ENCODE measurements at regions not wholly inside any gene's neighbourhood (a gene's known extent, or its start where the extent isn't known, plus 50 kb on each side); places are given as distances from the start of the nearest gene placed in this dataset.

GRCh38 chr7:106392590-106392989 lies 107.8 kb upstream of the NAMPT start:
- WGBS, 2 experiments (ENCODE audit: insufficient coverage in 2 of 2) = 83% methylated on average over 1 of the region's 2 CpGs; no CpG with 5 or more reads in 1 of the 2 experiments
- Histone ChIP-seq H3K36me3 (ENCODE audit: control insufficient read depth, insufficient read depth, low read length) (no peaks in the 10 kb centered on the region), H3K9me3 (ENCODE audit: control insufficient read depth, low read length) (no peaks in the 10 kb centered on the region), H3K27ac (ENCODE audit: low read depth, low read length, severe bottlenecking) (no peak overlapping the region), H3K4me3 (ENCODE audit: extremely low read depth, insufficient read depth, low read length, poor library complexity, severe bottlenecking) (no peak overlapping the region), H3K4me1 (ENCODE audit: control insufficient read depth, insufficient read depth, low read length, poor library complexity, severe bottlenecking) (no peaks in the 10 kb centered on the region)

DNA sequence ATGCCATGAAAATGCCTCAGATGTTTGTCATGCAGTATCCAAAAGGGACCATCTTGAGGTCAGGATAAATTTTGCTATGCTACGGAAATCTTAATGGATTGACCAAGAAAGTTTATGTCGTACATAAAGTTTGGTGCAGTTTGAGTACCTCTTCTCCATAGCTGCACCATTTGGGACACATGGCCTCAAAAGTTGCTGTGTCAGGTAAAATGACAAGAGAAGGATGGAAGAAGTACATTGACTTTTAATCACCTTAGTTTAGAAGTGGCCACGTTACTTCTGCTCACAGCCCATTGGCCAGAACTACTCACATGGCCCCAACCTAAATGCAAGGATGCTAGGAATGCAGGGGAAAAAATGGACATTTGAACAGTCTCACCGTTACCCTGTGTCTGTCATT lies 107.4 kb upstream of the NAMPT start:
- Histone ChIP-seq H3K27ac (ENCODE audit: low read depth, low read length, severe bottlenecking) (no peak overlapping the region), H3K36me3 (ENCODE audit: control insufficient read depth, insufficient read depth, low read length) (no peaks in the 10 kb centered on the region), H3K9me3 (ENCODE audit: control insufficient read depth, low read length) (no peaks in the 10 kb centered on the region), H3K4me3 (ENCODE audit: extremely low read depth, insufficient read depth, low read length, poor library complexity, severe bottlenecking) (no peak overlapping the region), H3K4me1 (ENCODE audit: control insufficient read depth, insufficient read depth, low read length, poor library complexity, severe bottlenecking) (no peaks in the 10 kb centered on the region)
- WGBS, 2 experiments (ENCODE audit: insufficient coverage in 2 of 2) = 95 to 96% methylated on average over 3 of the region's 4 CpGs

GRCh38 chr7:106386958-106387357 lies 102.2 kb upstream of the NAMPT start:
- WGBS, 2 experiments (ENCODE audit: insufficient coverage in 2 of 2) = 93 to 100% methylated on average over 3 of the region's 5 CpGs

GRCh38 chr7:106384373-106384772 lies 99.6 kb upstream of the NAMPT start:
- no peak overlapping the region for H3K27ac ChIP-seq (ENCODE audit: low read depth, low read length, severe bottlenecking)
- H3K9me3 ChIP-seq (ENCODE audit: control insufficient read depth, low read length) = no peaks in the 10 kb centered on the region
- H3K4me1 ChIP-seq (ENCODE audit: control insufficient read depth, insufficient read depth, low read length, poor library complexity, severe bottlenecking) = no peaks in the 10 kb centered on the region
- no peak overlapping the region for H3K4me3 ChIP-seq (ENCODE audit: extremely low read depth, insufficient read depth, low read length, poor library complexity, severe bottlenecking)
- no peaks in the 10 kb centered on the region for H3K36me3 ChIP-seq (ENCODE audit: control insufficient read depth, insufficient read depth, low read length)

More at GRCh38 chr7:106386958-106387357, 102.2 kb upstream of the NAMPT start:
- H3K27ac ChIP-seq (ENCODE audit: low read depth, low read length, severe bottlenecking) = no peak overlapping the region
- H3K36me3 ChIP-seq (ENCODE audit: control insufficient read depth, insufficient read depth, low read length) = no peaks in the 10 kb centered on the region
- no peak overlapping the region for H3K4me3 ChIP-seq (ENCODE audit: extremely low read depth, insufficient read depth, low read length, poor library complexity, severe bottlenecking)
- no peaks in the 10 kb centered on the region for H3K4me1 ChIP-seq (ENCODE audit: control insufficient read depth, insufficient read depth, low read length, poor library complexity, severe bottlenecking)
- H3K9me3 ChIP-seq (ENCODE audit: control insufficient read depth, low read length) = no peaks in the 10 kb centered on the region

GRCh38 chr7:106382929-106383328 lies 98.1 kb upstream of the NAMPT start:
- no peaks in the 10 kb centered on the region for H3K9me3 ChIP-seq (ENCODE audit: control insufficient read depth, low read length)
- no peak overlapping the region for H3K4me3 ChIP-seq (ENCODE audit: extremely low read depth, insufficient read depth, low read length, poor library complexity, severe bottlenecking)
- WGBS, 2 experiments (ENCODE audit: insufficient coverage in 2 of 2) = 82 to 100% methylated on average over 1 of the region's 1 CpG
- H3K36me3 ChIP-seq (ENCODE audit: control insufficient read depth, insufficient read depth, low read length) = no peaks in the 10 kb centered on the region
- H3K27ac ChIP-seq (ENCODE audit: low read depth, low read length, severe bottlenecking) = no peak overlapping the region
- H3K4me1 ChIP-seq (ENCODE audit: control insufficient read depth, insufficient read depth, low read length, poor library complexity, severe bottlenecking) = no peaks in the 10 kb centered on the region

GRCh38 chr7:106382129-106382528 lies 97.3 kb upstream of the NAMPT start:
- Histone ChIP-seq H3K4me3 (ENCODE audit: extremely low read depth, insufficient read depth, low read length, poor library complexity, severe bottlenecking) (no peak overlapping the region), H3K36me3 (ENCODE audit: control insufficient read depth, insufficient read depth, low read length) (no peaks in the 10 kb centered on the region), H3K9me3 (ENCODE audit: control insufficient read depth, low read length) (no peaks in the 10 kb centered on the region), H3K27ac (ENCODE audit: low read depth, low read length, severe bottlenecking) (no peak overlapping the region), H3K4me1 (ENCODE audit: control insufficient read depth, insufficient read depth, low read length, poor library complexity, severe bottlenecking) (no peaks in the 10 kb centered on the region)
- no CpG with 5 or more reads among the region's 1 CpG for WGBS, 2 experiments (ENCODE audit: insufficient coverage in 2 of 2)

- 80 to 100% methylated on average over 1 to 2 of the region's 2 CpGs for WGBS, 2 experiments (ENCODE audit: insufficient coverage in 2 of 2)
- Histone ChIP-seq H3K4me3 (ENCODE audit: extremely low read depth, insufficient read depth, low read length, poor library complexity, severe bottlenecking) (no peak overlapping the region), H3K9me3 (ENCODE audit: control insufficient read depth, low read length) (no peaks in the 10 kb centered on the region), H3K27ac (ENCODE audit: low read depth, low read length, severe bottlenecking) (no peak overlapping the region), H3K36me3 (ENCODE audit: control insufficient read depth, insufficient read depth, low read length) (no peaks in the 10 kb centered on the region), H3K4me1 (ENCODE audit: control insufficient read depth, insufficient read depth, low read length, poor library complexity, severe bottlenecking) (no peaks in the 10 kb centered on the region)
Observed at GRCh38 chr7:106381252-106381651, 96.5 kb upstream of the NAMPT start.

GRCh38 chr7:106377847-106378361 lies 93.1 kb upstream of the NAMPT start:
- Histone ChIP-seq H3K9me3 (ENCODE audit: control insufficient read depth, low read length) (no peaks in the 10 kb centered on the region), H3K36me3 (ENCODE audit: control insufficient read depth, insufficient read depth, low read length) (no peaks in the 10 kb centered on the region), H3K27ac (ENCODE audit: low read depth, low read length, severe bottlenecking) (no peak overlapping the region), H3K4me1 (ENCODE audit: control insufficient read depth, insufficient read depth, low read length, poor library complexity, severe bottlenecking) (no peaks in the 10 kb centered on the region), H3K4me3 (ENCODE audit: extremely low read depth, insufficient read depth, low read length, poor library complexity, severe bottlenecking) (no peak overlapping the region)
- WGBS, 2 experiments (ENCODE audit: insufficient coverage in 2 of 2) = 84 to 100% methylated on average over 2 of the region's 3 CpGs

- WGBS, 2 experiments (ENCODE audit: insufficient coverage in 2 of 2) = 100% methylated on average over 2 of the region's 3 CpGs
- no peak overlapping the region for H3K27ac ChIP-seq (ENCODE audit: low read depth, low read length, severe bottlenecking)
- no peaks in the 10 kb centered on the region for H3K9me3 ChIP-seq (ENCODE audit: control insufficient read depth, low read length)
- H3K36me3 ChIP-seq (ENCODE audit: control insufficient read depth, insufficient read depth, low read length) = no peaks in the 10 kb centered on the region
- no peaks in the 10 kb centered on the region for H3K4me1 ChIP-seq (ENCODE audit: control insufficient read depth, insufficient read depth, low read length, poor library complexity, severe bottlenecking)
- H3K4me3 ChIP-seq (ENCODE audit: extremely low read depth, insufficient read depth, low read length, poor library complexity, severe bottlenecking) = no peak overlapping the region
Observed at GRCh38 chr7:106376026-106376799, 91.4 kb upstream of the NAMPT start.

GRCh38 chr7:106375499-106375898 lies 90.7 kb upstream of the NAMPT start:
- H3K27ac ChIP-seq (ENCODE audit: low read depth, low read length, severe bottlenecking) = no peak overlapping the region
- no peak overlapping the region for H3K4me3 ChIP-seq (ENCODE audit: extremely low read depth, insufficient read depth, low read length, poor library complexity, severe bottlenecking)
- WGBS, 2 experiments (ENCODE audit: insufficient coverage in 2 of 2) = 92 to 93% methylated on average over 2 of the region's 2 CpGs

DNA sequence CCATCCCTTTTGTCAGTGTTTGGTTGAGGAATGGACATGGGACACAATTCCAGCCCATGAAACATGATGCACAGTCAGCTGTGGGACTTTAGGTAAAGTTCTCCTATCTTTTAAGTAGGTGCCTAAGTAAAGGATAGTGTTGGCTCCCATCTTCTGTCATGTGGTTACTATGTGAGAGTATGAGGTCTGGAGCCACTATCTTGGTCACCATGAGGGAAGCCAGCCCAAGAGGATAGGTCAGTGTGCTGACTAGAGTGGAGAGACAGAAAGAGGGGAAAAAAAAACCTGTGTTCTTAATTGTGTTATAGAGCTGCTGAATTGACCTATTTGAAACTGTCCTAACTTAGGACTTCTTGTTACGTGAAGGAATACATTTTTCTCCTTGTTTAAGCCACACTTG lies 89.7 kb upstream of the NAMPT start:
- Histone ChIP-seq H3K27ac (ENCODE audit: low read depth, low read length, severe bottlenecking) (no peak overlapping the region), H3K4me1 (ENCODE audit: control insufficient read depth, insufficient read depth, low read length, poor library complexity, severe bottlenecking) (no peaks in the 10 kb centered on the region), H3K4me3 (ENCODE audit: extremely low read depth, insufficient read depth, low read length, poor library complexity, severe bottlenecking) (no peak overlapping the region), H3K9me3 (ENCODE audit: control insufficient read depth, low read length) (no peaks in the 10 kb centered on the region), H3K36me3 (ENCODE audit: control insufficient read depth, insufficient read depth, low read length) (no peaks in the 10 kb centered on the region)
- no CpG with 5 or more reads among the region's 1 CpG for WGBS, 2 experiments (ENCODE audit: insufficient coverage in 2 of 2)

More at GRCh38 chr7:106375499-106375898, 90.7 kb upstream of the NAMPT start:
- H3K4me1 ChIP-seq (ENCODE audit: control insufficient read depth, insufficient read depth, low read length, poor library complexity, severe bottlenecking) = no peaks in the 10 kb centered on the region
- H3K36me3 ChIP-seq (ENCODE audit: control insufficient read depth, insufficient read depth, low read length) = no peaks in the 10 kb centered on the region
- no peaks in the 10 kb centered on the region for H3K9me3 ChIP-seq (ENCODE audit: control insufficient read depth, low read length)

All from mesodermal cell (in vitro differentiated cells).